ENCODE measurements at regions not wholly inside any gene's neighbourhood (a gene's known extent, or its start where the extent isn't known, plus 50 kb on each side); places are given as distances from the start of the nearest gene placed in this dataset.

DNA sequence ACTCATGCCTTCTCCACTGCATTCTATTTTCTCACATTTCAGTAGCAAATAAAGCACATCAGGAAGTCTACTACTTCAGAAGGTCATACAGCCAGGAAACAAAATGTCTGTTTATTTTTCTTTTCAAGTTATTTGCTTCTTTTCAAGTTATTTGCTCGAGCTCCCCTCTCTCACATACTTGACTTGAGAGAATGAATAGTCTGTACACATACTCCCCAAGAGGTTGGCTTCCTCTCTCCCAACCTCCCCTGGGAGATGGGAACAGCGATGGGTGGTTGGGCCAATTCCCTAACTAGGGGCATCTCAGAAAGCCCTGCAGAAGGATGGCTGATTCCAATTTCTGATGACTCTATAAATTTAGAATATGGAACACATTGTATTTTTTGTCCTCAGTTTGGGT, 64.7 kb upstream of the PTPN13 start:
- no peaks in the 10 kb centered on the region for H3K4me1 ChIP-seq (ENCODE audit: control insufficient read depth in 2 of 2, insufficient read depth in 2 of 2, low read length in 2 of 2)
- no peaks in the 10 kb centered on the region for H3K4me1 Mint-ChIP-seq
- peaks cover 18% of the 10 kb centered on the region for H3K27me3 Mint-ChIP-seq
- DNase-seq (no peak), ATAC-seq (ENCODE audit: low read depth) (no peak)
- no peaks in the 10 kb centered on the region for H3K27me3 ChIP-seq (replicated peaks in 1 of 4; ENCODE audit: control extremely low read depth in 1 of 4, control insufficient read depth in 3 of 4, insufficient read depth in 4 of 4, low read length in 3 of 4)
- intact Hi-C loops (cut with micrococcal nuclease): no loop called here
- H3K9me3 Mint-ChIP-seq (ENCODE audit: insufficient read depth): no peaks in the 10 kb centered on the region
- no peak overlapping the region for H3K27ac Mint-ChIP-seq
- H3K4me2 ChIP-seq (replicated peaks; ENCODE audit: low read depth, low read length, poor library complexity, severe bottlenecking): no peak overlapping the region
- ChIA-PET POLR2A (no interaction called here), CTCF (no interaction called here)
- no peaks in the 10 kb centered on the region for H3K9me3 ChIP-seq (ENCODE audit: control extremely low read depth in 1 of 3, control insufficient read depth in 2 of 3, insufficient read depth in 1 of 3, low read length in 2 of 3)
- H3K4me3 Mint-ChIP-seq: no peak overlapping the region
- TF ChIP-seq, protein P1, sequence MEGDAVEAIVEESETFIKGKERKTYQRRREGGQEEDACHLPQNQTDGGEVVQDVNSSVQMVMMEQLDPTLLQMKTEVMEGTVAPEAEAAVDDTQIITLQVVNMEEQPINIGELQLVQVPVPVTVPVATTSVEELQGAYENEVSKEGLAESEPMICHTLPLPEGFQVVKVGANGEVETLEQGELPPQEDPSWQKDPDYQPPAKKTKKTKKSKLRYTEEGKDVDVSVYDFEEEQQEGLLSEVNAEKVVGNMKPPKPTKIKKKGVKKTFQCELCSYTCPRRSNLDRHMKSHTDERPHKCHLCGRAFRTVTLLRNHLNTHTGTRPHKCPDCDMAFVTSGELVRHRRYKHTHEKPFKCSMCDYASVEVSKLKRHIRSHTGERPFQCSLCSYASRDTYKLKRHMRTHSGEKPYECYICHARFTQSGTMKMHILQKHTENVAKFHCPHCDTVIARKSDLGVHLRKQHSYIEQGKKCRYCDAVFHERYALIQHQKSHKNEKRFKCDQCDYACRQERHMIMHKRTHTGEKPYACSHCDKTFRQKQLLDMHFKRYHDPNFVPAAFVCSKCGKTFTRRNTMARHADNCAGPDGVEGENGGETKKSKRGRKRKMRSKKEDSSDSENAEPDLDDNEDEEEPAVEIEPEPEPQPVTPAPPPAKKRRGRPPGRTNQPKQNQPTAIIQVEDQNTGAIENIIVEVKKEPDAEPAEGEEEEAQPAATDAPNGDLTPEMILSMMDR (IDR thresholded peaks at IDR 0.05): no peak
- no peak for TF ChIP-seq EZH2 (IDR thresholded peaks at IDR 0.05; ENCODE audit: borderline replicate concordance, insufficient read depth, low read depth, low read length, poor library complexity, severe bottlenecking)
- H3K79me2 ChIP-seq (ENCODE audit: control insufficient read depth, insufficient read depth, low read length): no peaks in the 10 kb centered on the region
- H2AFZ ChIP-seq (ENCODE audit: insufficient read depth, low read depth, low read length, poor library complexity, severe bottlenecking): no peak overlapping the region
- H3K4me3 ChIP-seq (ENCODE audit: control extremely low read depth in 1 of 5, extremely low read depth in 1 of 5, insufficient read depth in 1 of 5, low read depth in 2 of 5, low read length in 4 of 5): no peak overlapping the region
- H3K36me3 ChIP-seq (replicated peaks in 1 of 2; ENCODE audit: control extremely low read depth in 1 of 2, control insufficient read depth in 1 of 2, extremely low read depth in 1 of 2, insufficient read depth in 2 of 2, low read length in 1 of 2): no peaks in the 10 kb centered on the region
- no peaks in the 10 kb centered on the region for H4K20me1 ChIP-seq (ENCODE audit: control insufficient read depth, insufficient read depth, low read length, poor library complexity, severe bottlenecking)
- WGBS (ENCODE audit: insufficient coverage): no CpG with 5 or more reads among the region's 2 CpGs
- no peak overlapping the region for H3K27ac ChIP-seq (ENCODE audit: low read length in 2 of 2)
- H3K9ac ChIP-seq (ENCODE audit: low read length): no peak overlapping the region

GRCh38 chr4:86530183-86530582, 63.9 kb upstream of the PTPN13 start:
- WGBS (ENCODE audit: insufficient coverage): 67% methylated on average over 1 of the region's 1 CpG
- Histone ChIP-seq H3K27me3 (replicated peaks in 1 of 4; ENCODE audit: control extremely low read depth in 1 of 4, control insufficient read depth in 3 of 4, insufficient read depth in 4 of 4, low read length in 3 of 4) (no peaks in the 10 kb centered on the region), H3K4me2 (replicated peaks; ENCODE audit: low read depth, low read length, poor library complexity, severe bottlenecking) (no peak overlapping the region), H3K4me3 (ENCODE audit: control extremely low read depth in 1 of 5, extremely low read depth in 1 of 5, insufficient read depth in 1 of 5, low read depth in 2 of 5, low read length in 4 of 5) (no peak overlapping the region), H3K9me3 (ENCODE audit: control extremely low read depth in 1 of 3, control insufficient read depth in 2 of 3, insufficient read depth in 1 of 3, low read length in 2 of 3) (no peaks in the 10 kb centered on the region), H2AFZ (ENCODE audit: insufficient read depth, low read depth, low read length, poor library complexity, severe bottlenecking) (no peak overlapping the region), H3K79me2 (ENCODE audit: control insufficient read depth, insufficient read depth, low read length) (no peaks in the 10 kb centered on the region), H3K4me1 (ENCODE audit: control insufficient read depth in 2 of 2, insufficient read depth in 2 of 2, low read length in 2 of 2) (no peaks in the 10 kb centered on the region), H3K27ac (ENCODE audit: low read length in 2 of 2) (no peak overlapping the region), H4K20me1 (ENCODE audit: control insufficient read depth, insufficient read depth, low read length, poor library complexity, severe bottlenecking) (no peaks in the 10 kb centered on the region), H3K9ac (ENCODE audit: low read length) (no peak overlapping the region), H3K36me3 (replicated peaks in 1 of 2; ENCODE audit: control extremely low read depth in 1 of 2, control insufficient read depth in 1 of 2, extremely low read depth in 1 of 2, insufficient read depth in 2 of 2, low read length in 1 of 2) (no peaks in the 10 kb centered on the region)
- Mint-ChIP-seq H3K27me3 (peaks cover 17% of the 10 kb centered on the region), H3K4me1 (no peaks in the 10 kb centered on the region), H3K9me3 (ENCODE audit: insufficient read depth) (no peaks in the 10 kb centered on the region), H3K27ac (no peak overlapping the region), H3K4me3 (no peak overlapping the region)
- ATAC-seq (ENCODE audit: low read depth) (no peak), DNase-seq (no peak)
- POLR2A ChIA-PET: no interaction called here
- no peak for TF ChIP-seq EZH2 (IDR thresholded peaks at IDR 0.05; ENCODE audit: borderline replicate concordance, insufficient read depth, low read depth, low read length, poor library complexity, severe bottlenecking)
- TF ChIP-seq, protein P1 (IDR thresholded peaks at IDR 0.05): no peak
- intact Hi-C loops (cut with micrococcal nuclease): no loop called here
- CTCF ChIA-PET: no interaction called here
